ENCODE measurements at regions not wholly inside any gene's neighbourhood (a gene's known extent, or its start where the extent isn't known, plus 50 kb on each side); places are given as distances from the start of the nearest gene placed in this dataset.

- DNase-seq (ENCODE audit: low spot score in 2 of 2) (no peak), ATAC-seq (no peak)
- H3K9me3 Mint-ChIP-seq, result peaks cover 4 to 9% of the 10 kb centered on the region in 2 donors
- H3K27ac Mint-ChIP-seq, result no peak overlapping the region
- peaks cover 0 to 14% of the 10 kb centered on the region in 2 donors for H3K36me3 Mint-ChIP-seq
Observed at GRCh38 chr10:124296813-124297788, 121.6 kb downstream of the OAT start.

- ATAC-seq (no peak), DNase-seq (ENCODE audit: low spot score in 2 of 2) (no peak)
- Mint-ChIP-seq H3K36me3 (peaks cover 0 to 11% of the 10 kb centered on the region in 2 donors), H3K9me3 (peaks cover 4 to 9% of the 10 kb centered on the region in 2 donors), H3K27ac (no peak overlapping the region)
Observed at GRCh38 chr10:124296121-124296812, 122.5 kb downstream of the OAT start.

- Mint-ChIP-seq H3K27ac (no peak overlapping the region), H3K36me3 (no peaks in the 10 kb centered on the region), H3K9me3 (peaks cover 0 to under 1% of the 10 kb centered on the region in 2 donors)
- ATAC-seq, result no peak
- DNase-seq (ENCODE audit: low spot score in 2 of 2), result no peak
Observed at GRCh38 chr10:124294811-124295770, 123.6 kb downstream of the OAT start.

- no peaks in the 10 kb centered on the region for H3K36me3 Mint-ChIP-seq
- H3K27ac Mint-ChIP-seq, result no peak overlapping the region
- H3K9me3 Mint-ChIP-seq, result no peaks in the 10 kb centered on the region
- ATAC-seq (no peak), DNase-seq (ENCODE audit: low spot score in 2 of 2) (no peak)
Observed at GRCh38 chr10:124293616-124294449, 124.9 kb downstream of the OAT start.

- no peak for DNase-seq (ENCODE audit: low spot score in 2 of 2)
- Mint-ChIP-seq H3K36me3 (no peaks in the 10 kb centered on the region), H3K9me3 (no peaks in the 10 kb centered on the region), H3K27ac (no peak overlapping the region)
- ATAC-seq, result no peak
Observed at GRCh38 chr10:124292911-124293615, 125.7 kb downstream of the OAT start.

- peak overlapping the region in 1 of 2 donors; percentile 51 for H3K27ac Mint-ChIP-seq
- DNase-seq (ENCODE audit: low spot score in 2 of 2) (peak in 1 of 2 donors; percentile 39), ATAC-seq (peak in 1 of 2 donors; percentile 16)
- no peaks in the 10 kb centered on the region for H3K36me3 Mint-ChIP-seq
- no peaks in the 10 kb centered on the region for H3K9me3 Mint-ChIP-seq
Observed at GRCh38 chr10:124291001-124291701, 127.6 kb downstream of the OAT start.

- DNase-seq (ENCODE audit: low spot score in 2 of 2) (peak in 1 of 2 donors; percentile 48), ATAC-seq (peak; percentile 36 to 43)
- no peaks in the 10 kb centered on the region for H3K36me3 Mint-ChIP-seq
- no peaks in the 10 kb centered on the region for H3K9me3 Mint-ChIP-seq
- peak overlapping the region in 1 of 2 donors; percentile 50 for H3K27ac Mint-ChIP-seq
Observed at GRCh38 chr10:124289851-124290795, 128.6 kb downstream of the OAT start.

- DNase-seq (ENCODE audit: low spot score in 2 of 2) (peak in 1 of 2 donors; percentile 37), ATAC-seq (no peak)
- Mint-ChIP-seq H3K36me3 (no peaks in the 10 kb centered on the region), H3K9me3 (no peaks in the 10 kb centered on the region), H3K27ac (no peak overlapping the region)
Observed at GRCh38 chr10:124288928-124289850, 129.5 kb downstream of the OAT start.

- Mint-ChIP-seq H3K9me3 (no peaks in the 10 kb centered on the region), H3K27ac (no peak overlapping the region), H3K36me3 (no peaks in the 10 kb centered on the region)
- peak in 1 of 2 donors; percentile 9 for DNase-seq (ENCODE audit: low spot score in 2 of 2)
- ATAC-seq, result no peak
Observed at GRCh38 chr10:124288486-124288885, 130.2 kb downstream of the OAT start.

GRCh38 chr10:124287791-124288190, 130.9 kb downstream of the OAT start:
- Mint-ChIP-seq H3K9me3 (no peaks in the 10 kb centered on the region), H3K27ac (no peak overlapping the region), H3K36me3 (no peaks in the 10 kb centered on the region)
- DNase-seq (ENCODE audit: low spot score in 2 of 2), result peak in 1 of 2 donors; percentile 7
- no peak for ATAC-seq

- H3K9me3 Mint-ChIP-seq, result no peaks in the 10 kb centered on the region
- DNase-seq (ENCODE audit: low spot score in 2 of 2), result peak in 1 of 2 donors; percentile 7
- no peak for ATAC-seq
- H3K27ac Mint-ChIP-seq, result no peak overlapping the region
- H3K36me3 Mint-ChIP-seq, result no peaks in the 10 kb centered on the region
Observed at GRCh38 chr10:124287071-124287685, 131.5 kb downstream of the OAT start.

- Mint-ChIP-seq H3K27ac (peak overlapping the region in 1 of 2 donors; percentile 79), H3K36me3 (no peaks in the 10 kb centered on the region), H3K9me3 (no peaks in the 10 kb centered on the region)
- ATAC-seq, result no peak
- no peak for DNase-seq (ENCODE audit: low spot score in 2 of 2)
Observed at GRCh38 chr10:124286621-124287020, 132.1 kb downstream of the OAT start.
